ENCODE measurements at regions not wholly inside any gene's neighbourhood (a gene's known extent, or its start where the extent isn't known, plus 50 kb on each side); places are given as distances from the start of the nearest gene placed in this dataset.

GRCh38 chr20:48459722-48460395 is 367.9 kb downstream of the PREX1 start:
- TF ChIP-seq CTCF (conservative IDR thresholded peaks at IDR 0.05) (no peak), EZH2 (IDR thresholded peaks at IDR 0.05; ENCODE audit: low read depth) (no peak)
